ENCODE measurements at regions not wholly inside any gene's neighbourhood (a gene's known extent, or its start where the extent isn't known, plus 50 kb on each side); places are given as distances from the start of the nearest gene placed in this dataset.
A peak's percentile ranks its signal among the peaks of the same experiment; 100 is the strongest.

DNA sequence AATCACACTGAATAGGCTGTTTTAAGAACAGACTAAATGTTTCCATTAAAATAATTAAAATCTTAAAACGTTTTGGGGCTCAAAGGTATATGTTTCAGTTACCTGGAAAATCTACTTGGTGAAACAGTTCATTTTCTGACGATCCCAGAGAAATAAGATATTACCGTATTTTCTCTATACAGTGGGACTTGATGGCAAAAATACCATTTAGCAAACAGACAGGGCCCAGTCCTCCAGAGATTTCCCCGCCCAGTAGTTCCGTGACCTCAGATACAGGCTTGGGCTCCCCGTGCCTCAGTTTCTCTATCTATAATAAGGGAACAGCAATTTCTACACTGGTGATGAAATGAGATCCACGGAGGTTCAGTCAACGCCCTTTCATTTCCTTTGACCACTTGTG, 304.4 kb downstream of the VRK1 start:
- H3K36me3 ChIP-seq (ENCODE audit: control insufficient read depth in 2 of 2, insufficient read depth in 2 of 2, low read length in 1 of 2), result no peaks in the 10 kb centered on the region
- H3K27me3 ChIP-seq (ENCODE audit: control insufficient read depth in 2 of 2, insufficient read depth in 1 of 2, low read length in 1 of 2), result no peaks in the 10 kb centered on the region
- WGBS, result 87% methylated on average over 8 of the region's 8 CpGs
- DNase-seq (ENCODE audit: low read depth in 6 of 9, low spot score in 9 of 9), result no peak
- peaks cover 0 to 22% of the 10 kb centered on the region in 2 donors for H3K4me1 ChIP-seq (ENCODE audit: control insufficient read depth in 2 of 2, insufficient read depth in 2 of 2, low read length in 2 of 2)
- H3K4me3 ChIP-seq (ENCODE audit: low read length in 2 of 2), result no peak overlapping the region
- H3K27ac ChIP-seq (ENCODE audit: low read depth in 1 of 2, low read length in 1 of 2), result no peak overlapping the region
- H3K9me3 ChIP-seq (ENCODE audit: control insufficient read depth in 2 of 2, insufficient read depth in 1 of 2, low read length in 1 of 2), result no peaks in the 10 kb centered on the region

GRCh38 chr14:97104029-97104428, 306.8 kb downstream of the VRK1 start:
- Histone ChIP-seq H3K4me1 (ENCODE audit: control insufficient read depth in 2 of 2, insufficient read depth in 2 of 2, low read length in 2 of 2) (peaks cover 0 to 39% of the 10 kb centered on the region in 2 donors), H3K36me3 (ENCODE audit: control insufficient read depth in 2 of 2, insufficient read depth in 2 of 2, low read length in 1 of 2) (no peaks in the 10 kb centered on the region), H3K27me3 (ENCODE audit: control insufficient read depth in 2 of 2, insufficient read depth in 1 of 2, low read length in 1 of 2) (no peaks in the 10 kb centered on the region), H3K27ac (ENCODE audit: low read depth in 1 of 2, low read length in 1 of 2) (no peak overlapping the region), H3K9me3 (ENCODE audit: control insufficient read depth in 2 of 2, insufficient read depth in 1 of 2, low read length in 1 of 2) (peaks cover 1 to 7% of the 10 kb centered on the region in 2 donors), H3K4me3 (ENCODE audit: low read length in 2 of 2) (no peak overlapping the region)
- 96% methylated on average over 4 of the region's 4 CpGs for WGBS
- DNase-seq (ENCODE audit: low read depth in 6 of 9, low spot score in 9 of 9), result no peak

- Histone ChIP-seq H3K4me3 (ENCODE audit: low read length in 2 of 2) (no peak overlapping the region), H3K27ac (ENCODE audit: low read depth in 1 of 2, low read length in 1 of 2) (peak overlapping the region; percentile 20 to 94), H3K9me3 (ENCODE audit: control insufficient read depth in 2 of 2, insufficient read depth in 1 of 2, low read length in 1 of 2) (peaks cover 1 to 19% of the 10 kb centered on the region in 2 donors), H3K36me3 (ENCODE audit: control insufficient read depth in 2 of 2, insufficient read depth in 2 of 2, low read length in 1 of 2) (no peaks in the 10 kb centered on the region), H3K27me3 (ENCODE audit: control insufficient read depth in 2 of 2, insufficient read depth in 1 of 2, low read length in 1 of 2) (peaks cover 0 to 2% of the 10 kb centered on the region in 2 donors), H3K4me1 (ENCODE audit: control insufficient read depth in 2 of 2, insufficient read depth in 2 of 2, low read length in 2 of 2) (peaks cover 0 to 35% of the 10 kb centered on the region in 2 donors)
- peak; percentile 37 to 88 (median 67) for DNase-seq (ENCODE audit: low read depth in 6 of 9, low spot score in 9 of 9)
- whole genome bisulfite sequencing, result 49% methylated on average over 5 of the region's 5 CpGs
Observed at GRCh38 chr14:97106166-97106565, 309.0 kb downstream of the VRK1 start.

DNA sequence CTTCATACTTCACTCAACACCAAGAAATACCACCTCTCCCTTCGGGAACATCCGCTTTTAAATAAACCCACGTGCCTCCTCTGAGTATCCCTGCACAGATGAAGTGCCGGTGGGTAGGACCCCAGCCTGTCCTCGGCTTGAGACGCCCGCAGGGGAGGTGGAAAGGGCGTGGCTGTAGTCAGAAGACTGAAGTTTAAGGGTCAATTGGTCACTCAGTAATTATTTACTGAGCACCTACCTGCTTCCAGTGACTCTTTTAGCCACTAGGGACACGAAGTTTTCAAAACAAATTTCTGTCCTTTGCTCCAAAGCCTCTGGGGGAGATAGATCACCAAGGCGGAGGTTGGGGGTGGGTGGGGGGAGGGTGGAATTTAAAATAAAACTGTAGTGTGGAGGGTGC, 309.4 kb downstream of the VRK1 start:
- H3K4me3 ChIP-seq (ENCODE audit: low read length in 2 of 2), result no peak overlapping the region
- H3K27ac ChIP-seq (ENCODE audit: low read depth in 1 of 2, low read length in 1 of 2), result peak overlapping the region in 1 of 2 donors; percentile 94
- peaks cover 1 to 19% of the 10 kb centered on the region in 2 donors for H3K9me3 ChIP-seq (ENCODE audit: control insufficient read depth in 2 of 2, insufficient read depth in 1 of 2, low read length in 1 of 2)
- no peak for DNase-seq (ENCODE audit: low read depth in 6 of 9, low spot score in 9 of 9)
- peaks cover 0 to 2% of the 10 kb centered on the region in 2 donors for H3K27me3 ChIP-seq (ENCODE audit: control insufficient read depth in 2 of 2, insufficient read depth in 1 of 2, low read length in 1 of 2)
- H3K36me3 ChIP-seq (ENCODE audit: control insufficient read depth in 2 of 2, insufficient read depth in 2 of 2, low read length in 1 of 2), result no peaks in the 10 kb centered on the region
- H3K4me1 ChIP-seq (ENCODE audit: control insufficient read depth in 2 of 2, insufficient read depth in 2 of 2, low read length in 2 of 2), result peaks cover 0 to 35% of the 10 kb centered on the region in 2 donors
- WGBS, result 82% methylated on average over 10 of the region's 10 CpGs

DNA sequence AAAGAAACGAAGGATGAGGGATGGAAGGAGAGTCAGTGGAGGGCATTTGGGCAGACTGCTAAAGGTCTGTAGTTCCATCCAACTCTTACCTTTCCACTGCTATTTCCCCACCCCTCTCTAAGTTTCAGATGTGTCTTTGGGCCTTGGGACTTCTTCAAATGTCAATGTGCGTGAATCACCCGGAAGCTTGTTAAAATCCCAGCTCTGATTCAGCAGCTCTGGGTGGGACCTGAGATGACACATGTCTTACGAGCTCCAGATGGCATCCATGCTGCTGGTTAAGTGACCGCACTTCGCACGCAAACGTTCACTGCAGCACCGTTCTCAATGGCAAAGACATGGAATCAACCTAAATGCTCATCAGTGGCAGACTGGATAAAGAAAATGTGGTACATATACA, 309.9 kb downstream of the VRK1 start:
- peaks cover 1 to 19% of the 10 kb centered on the region in 2 donors for H3K9me3 ChIP-seq (ENCODE audit: control insufficient read depth in 2 of 2, insufficient read depth in 1 of 2, low read length in 1 of 2)
- H3K27me3 ChIP-seq (ENCODE audit: control insufficient read depth in 2 of 2, insufficient read depth in 1 of 2, low read length in 1 of 2), result peaks cover 0 to 2% of the 10 kb centered on the region in 2 donors
- no peak for DNase-seq (ENCODE audit: low read depth in 6 of 9, low spot score in 9 of 9)
- no peak overlapping the region for H3K4me3 ChIP-seq (ENCODE audit: low read length in 2 of 2)
- no peaks in the 10 kb centered on the region for H3K36me3 ChIP-seq (ENCODE audit: control insufficient read depth in 2 of 2, insufficient read depth in 2 of 2, low read length in 1 of 2)
- peaks cover 0 to 38% of the 10 kb centered on the region in 2 donors for H3K4me1 ChIP-seq (ENCODE audit: control insufficient read depth in 2 of 2, insufficient read depth in 2 of 2, low read length in 2 of 2)
- H3K27ac ChIP-seq (ENCODE audit: low read depth in 1 of 2, low read length in 1 of 2), result peak overlapping the region in 1 of 2 donors; percentile 94
- WGBS, result 96% methylated on average over 9 of the region's 9 CpGs

GRCh38 chr14:97107760-97108159, 310.6 kb downstream of the VRK1 start:
- Histone ChIP-seq H3K36me3 (ENCODE audit: control insufficient read depth in 2 of 2, insufficient read depth in 2 of 2, low read length in 1 of 2) (no peaks in the 10 kb centered on the region), H3K27ac (ENCODE audit: low read depth in 1 of 2, low read length in 1 of 2) (peak overlapping the region in 1 of 2 donors; percentile 3), H3K27me3 (ENCODE audit: control insufficient read depth in 2 of 2, insufficient read depth in 1 of 2, low read length in 1 of 2) (peaks cover 0 to 2% of the 10 kb centered on the region in 2 donors), H3K4me1 (ENCODE audit: control insufficient read depth in 2 of 2, insufficient read depth in 2 of 2, low read length in 2 of 2) (peaks cover 0 to 41% of the 10 kb centered on the region in 2 donors), H3K4me3 (ENCODE audit: low read length in 2 of 2) (no peak overlapping the region), H3K9me3 (ENCODE audit: control insufficient read depth in 2 of 2, insufficient read depth in 1 of 2, low read length in 1 of 2) (peaks cover 1 to 19% of the 10 kb centered on the region in 2 donors)
- DNase-seq (ENCODE audit: low read depth in 6 of 9, low spot score in 9 of 9), result no peak
- 94% methylated on average over 4 of the region's 4 CpGs for WGBS

DNA sequence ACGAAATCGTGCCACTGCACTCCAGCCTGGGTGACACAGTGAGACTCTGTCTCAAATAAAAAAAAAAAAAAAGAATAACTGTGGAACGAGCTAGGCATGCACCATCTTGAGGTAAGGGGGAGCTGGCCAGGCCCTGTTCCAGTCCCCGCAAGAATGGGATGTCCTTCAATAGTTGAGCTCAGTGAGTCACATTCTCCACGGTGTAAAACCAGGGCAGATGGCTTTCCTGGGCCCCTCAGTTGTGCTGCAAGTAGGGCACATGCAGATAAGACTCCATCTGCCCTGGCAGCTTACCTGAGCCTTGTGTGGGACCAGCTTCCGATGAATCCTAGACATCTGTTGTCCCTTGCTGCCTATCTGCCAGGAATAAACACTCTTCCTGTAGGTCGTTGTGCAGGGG, 312.1 kb downstream of the VRK1 start:
- WGBS, result 86% methylated on average over 7 of the region's 7 CpGs
- peaks cover 0 to 41% of the 10 kb centered on the region in 2 donors for H3K4me1 ChIP-seq (ENCODE audit: control insufficient read depth in 2 of 2, insufficient read depth in 2 of 2, low read length in 2 of 2)
- peaks cover 1 to 19% of the 10 kb centered on the region in 2 donors for H3K9me3 ChIP-seq (ENCODE audit: control insufficient read depth in 2 of 2, insufficient read depth in 1 of 2, low read length in 1 of 2)
- no peak for DNase-seq (ENCODE audit: low read depth in 6 of 9, low spot score in 9 of 9)
- H3K27me3 ChIP-seq (ENCODE audit: control insufficient read depth in 2 of 2, insufficient read depth in 1 of 2, low read length in 1 of 2), result peaks cover 0 to 2% of the 10 kb centered on the region in 2 donors
- H3K36me3 ChIP-seq (ENCODE audit: control insufficient read depth in 2 of 2, insufficient read depth in 2 of 2, low read length in 1 of 2), result no peaks in the 10 kb centered on the region
- H3K4me3 ChIP-seq (ENCODE audit: low read length in 2 of 2), result no peak overlapping the region
- H3K27ac ChIP-seq (ENCODE audit: low read depth in 1 of 2, low read length in 1 of 2), result no peak overlapping the region

DNA sequence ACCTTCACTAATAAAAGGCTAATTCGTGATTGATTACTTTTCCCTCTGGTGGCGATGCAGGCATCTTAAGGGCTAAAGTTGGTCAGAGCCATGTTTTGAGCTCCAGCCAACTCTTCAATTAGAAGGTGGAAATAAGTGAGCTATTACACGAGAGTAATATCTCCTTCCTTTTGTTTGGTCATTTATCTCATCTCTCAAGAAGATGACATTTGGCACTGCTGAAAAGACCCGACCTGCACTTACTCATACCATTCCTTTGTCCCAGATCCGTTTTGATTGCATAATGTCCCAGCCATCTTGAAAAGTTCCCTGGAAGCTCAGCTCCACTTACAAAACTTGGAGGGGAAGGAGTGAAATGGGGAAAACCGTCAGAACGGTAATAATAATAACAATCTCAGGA, 316.2 kb downstream of the VRK1 start:
- Histone ChIP-seq H3K27me3 (ENCODE audit: control insufficient read depth in 2 of 2, insufficient read depth in 1 of 2, low read length in 1 of 2) (peaks cover 0 to 4% of the 10 kb centered on the region in 2 donors), H3K36me3 (ENCODE audit: control insufficient read depth in 2 of 2, insufficient read depth in 2 of 2, low read length in 1 of 2) (no peaks in the 10 kb centered on the region), H3K9me3 (ENCODE audit: control insufficient read depth in 2 of 2, insufficient read depth in 1 of 2, low read length in 1 of 2) (peaks cover 1 to 19% of the 10 kb centered on the region in 2 donors), H3K27ac (ENCODE audit: low read depth in 1 of 2, low read length in 1 of 2) (no peak overlapping the region), H3K4me3 (ENCODE audit: low read length in 2 of 2) (no peak overlapping the region), H3K4me1 (ENCODE audit: control insufficient read depth in 2 of 2, insufficient read depth in 2 of 2, low read length in 2 of 2) (peaks cover 0 to 28% of the 10 kb centered on the region in 2 donors)
- WGBS, result 81% methylated on average over 7 of the region's 7 CpGs
- no peak for DNase-seq (ENCODE audit: low read depth in 6 of 9, low spot score in 9 of 9)

GRCh38 chr14:97116546-97116945, 319.4 kb downstream of the VRK1 start:
- WGBS, result 95% methylated on average over 3 of the region's 3 CpGs

More at GRCh38 chr14:97116546-97116945, 319.4 kb downstream of the VRK1 start:
- DNase-seq (ENCODE audit: low read depth in 6 of 9, low spot score in 9 of 9), result no peak
- Histone ChIP-seq H3K9me3 (ENCODE audit: control insufficient read depth in 2 of 2, insufficient read depth in 1 of 2, low read length in 1 of 2) (no peaks in the 10 kb centered on the region), H3K4me3 (ENCODE audit: low read length in 2 of 2) (no peak overlapping the region), H3K27ac (ENCODE audit: low read depth in 1 of 2, low read length in 1 of 2) (no peak overlapping the region), H3K4me1 (ENCODE audit: control insufficient read depth in 2 of 2, insufficient read depth in 2 of 2, low read length in 2 of 2) (peaks cover 6 to 44% of the 10 kb centered on the region in 2 donors), H3K27me3 (ENCODE audit: control insufficient read depth in 2 of 2, insufficient read depth in 1 of 2, low read length in 1 of 2) (peaks cover 0 to 2% of the 10 kb centered on the region in 2 donors), H3K36me3 (ENCODE audit: control insufficient read depth in 2 of 2, insufficient read depth in 2 of 2, low read length in 1 of 2) (no peaks in the 10 kb centered on the region)
